ENCODE measurements at regions not wholly inside any gene's neighbourhood (a gene's known extent, or its start where the extent isn't known, plus 50 kb on each side); places are given as distances from the start of the nearest gene placed in this dataset.
"Not testable (repeated sequence)": the region's sequence is repeated elsewhere in the genome, so short reads cannot be mapped to it uniquely, and the experiment has no call there.

- not testable (repeated sequence) for DNase-seq (ENCODE audit: low spot score); H3K27ac ChIP-seq (ENCODE audit: low read depth); H3K27me3 ChIP-seq (ENCODE audit: insufficient read depth); H3F3A ChIP-seq (replicated peaks; ENCODE audit: low read depth); H3K79me2 ChIP-seq (replicated peaks; ENCODE audit: insufficient read depth); H3K27ac Mint-ChIP-seq; H3K27me3 Mint-ChIP-seq (ENCODE audit: insufficient read depth, low read depth, poor library complexity); H3K36me3 ChIP-seq (ENCODE audit: insufficient read depth); H3K9me2 ChIP-seq (ENCODE audit: insufficient read depth); H4K20me1 ChIP-seq (replicated peaks; ENCODE audit: insufficient read depth); ATAC-seq; H3K4me3 ChIP-seq; H3K4me3 Mint-ChIP-seq; H3K36me3 Mint-ChIP-seq (ENCODE audit: low read depth); H3K4me2 ChIP-seq
- Histone ChIP-seq H3K4me1 (ENCODE audit: insufficient read depth) (peaks cover 22% of the 10 kb centered on the region), H2AFZ (peak overlapping the region; percentile 45; the same call in 1 of the 2 replicates)
- Mint-ChIP-seq H3K4me1 (peaks cover 32% of the 10 kb centered on the region), H3K9me3 (peaks cover 13% of the 10 kb centered on the region; the same call in 2 of the 3 replicates)
Observed at GRCh38 chr10:28457873-28458272, 75.0 kb upstream of the WAC start.

GRCh38 chr10:28459453-28460144 is 73.3 kb upstream of the WAC start:
- Mint-ChIP-seq H3K27me3 (ENCODE audit: insufficient read depth, low read depth, poor library complexity) (peaks cover 2% of the 10 kb centered on the region), H3K9me3 (peaks cover 5% of the 10 kb centered on the region; the same call in 2 of the 3 replicates), H3K4me3 (peak overlapping the region; percentile 31; the same call in 2 of the 3 replicates), H3K36me3 (ENCODE audit: low read depth) (no peaks in the 10 kb centered on the region; the same call in 2 of the 3 replicates), H3K27ac (peak overlapping the region; percentile 93), H3K4me1 (peaks cover 32% of the 10 kb centered on the region)
- peak overlapping the region; percentile 77 for H3K27ac ChIP-seq (ENCODE audit: low read depth)
- no peaks in the 10 kb centered on the region for H3K27me3 ChIP-seq (ENCODE audit: insufficient read depth)
- H3K79me2 ChIP-seq (replicated peaks; ENCODE audit: insufficient read depth) = no peaks in the 10 kb centered on the region
- H3K36me3 ChIP-seq (ENCODE audit: insufficient read depth) = no peaks in the 10 kb centered on the region
- peaks cover 22% of the 10 kb centered on the region for H3K4me1 ChIP-seq (ENCODE audit: insufficient read depth)
- H4K20me1 ChIP-seq (replicated peaks; ENCODE audit: insufficient read depth) = no peaks in the 10 kb centered on the region
- no peaks in the 10 kb centered on the region for H3K9me2 ChIP-seq (ENCODE audit: insufficient read depth)
- TF ChIP-seq POLR2AphosphoS5 (IDR thresholded peaks at IDR 0.05; ENCODE audit: low read depth) = no peak
- peak; percentile 88 for TF ChIP-seq ZNF462 (CRISPR knock-in tag; IDR thresholded peaks at IDR 0.05)
- DNase-seq (ENCODE audit: low spot score) = peak; percentile 72
- no peaks in the 10 kb centered on the region for H3F3A ChIP-seq (replicated peaks; ENCODE audit: low read depth)
- peak overlapping the region; percentile 54; the same call in 1 of the 2 replicates for H3K4me2 ChIP-seq
- H2AFZ ChIP-seq = peak overlapping the region; percentile 68; the same call in 1 of the 2 replicates
- ATAC-seq = peak; percentile 91
- no peak overlapping the region for H3K4me3 ChIP-seq
